Panc1 (cell line): ENCODE measurements at regions not wholly inside any gene's neighbourhood (a gene's known extent, or its start where the extent isn't known, plus 50 kb on each side); places are given as distances from the start of the nearest gene placed in this dataset.

ENCODE experiments used
- ATAC-seq: fragments of 200-7000 bp; cut with Tn5 transposase; 2 replicates; pipeline ENCODE4 v1.9.1; 2020; ENCODE audit warnings: mild to moderate bottlenecking, moderate library complexity
- BruUV-seq: library from RNA; stranded (reverse); fragments of 400-500 nt; replicated peaks from 2 replicates; lab custom pipeline; 2021; lab: Mats Ljungman, UMichigan
- CTCF ChIA-PET: fragments of 300-600 bp; sonication (Branson Sonifier 250); formaldehyde crosslinking; loops from one replicate; lab custom pipeline; 2022; ENCODE audit warnings: antibody characterized with exemption; lab: Charles Lee
- POLR2A ChIA-PET: fragments of 300-600 bp; sonication (Branson Sonifier 250); formaldehyde crosslinking; loops from one replicate; lab custom pipeline; 2022; ENCODE audit warnings: antibody characterized with exemption; lab: Charles Lee
- DNase-seq: peaks from one replicate; pipeline ENCODE4 v3.0.0-alpha.2; 2010; ENCODE audit warnings: low read depth, low spot score
- H3K27ac ChIP-seq: 2 replicates; pipeline ENCODE4 v1.5.1; 2011; ENCODE audit warnings: mild to moderate bottlenecking, low read length, inconsistent platforms
- H3K27me3 ChIP-seq: fragments of 200-500 bp; sonication (Bioruptor generic); 2 replicates; pipeline ENCODE4 v1.6.0; 2014; ENCODE audit warnings: low read length, inconsistent platforms; ENCODE audit not compliant: control insufficient read depth, insufficient read depth
- H3K36me3 ChIP-seq: fragments of 200-500 bp; sonication (Bioruptor generic); 2 replicates; pipeline ENCODE4 v1.5.1; 2014; ENCODE audit warnings: inconsistent platforms, mild to moderate bottlenecking, low read length, moderate library complexity; ENCODE audit not compliant: control insufficient read depth, insufficient read depth
- H3K4me1 ChIP-seq: 2 replicates; pipeline ENCODE4 v1.5.1; 2011; ENCODE audit warnings: inconsistent platforms, mild to moderate bottlenecking, low read length, moderate library complexity; ENCODE audit not compliant: control insufficient read depth, insufficient read depth
- H3K4me3 ChIP-seq, 2 experiments: 2 replicates each; pipeline ENCODE4 v1.5.1; 2011 to 2012; ENCODE audit warnings: low read depth in 2 of 2, low read length in 2 of 2, mild to moderate bottlenecking in 2 of 2, inconsistent platforms in 1 of 2, moderate library complexity in 1 of 2
- H3K9me3 ChIP-seq: fragments of 200-500 bp; sonication (Bioruptor generic); 2 replicates; pipeline ENCODE4 v1.5.1; 2014; ENCODE audit warnings: low read depth, mild to moderate bottlenecking, inconsistent platforms, low read length, moderate library complexity; ENCODE audit not compliant: control insufficient read depth, insufficient read depth
- POLR2AphosphoS5 ChIP-seq: IDR thresholded peaks from 2 replicates; pipeline ENCODE4 v1.6.1; 2012; ENCODE audit warnings: mild to moderate bottlenecking, low read depth, low read length, moderate library complexity
- SIN3A ChIP-seq: IDR thresholded peaks from 2 replicates; pipeline ENCODE4 v1.6.1; 2012; ENCODE audit warnings: low read depth, mild to moderate bottlenecking, low read length, moderate library complexity, borderline replicate concordance; ENCODE audit not compliant: insufficient read depth
- TCF7L2 ChIP-seq: IDR thresholded peaks from 2 replicates; pipeline ENCODE4 v1.6.1; 2011; ENCODE audit warnings: mild to moderate bottlenecking, low read depth, low read length, inconsistent platforms
- in situ Hi-C: cut with HindIII; loops from 2 replicates; pipeline ENCODE4 v1.10.0; 2016; ENCODE audit warnings: low sequenced_read_pairs, low pct_unique_long_range_greater_than_20kb
- intact Hi-C: fragments of 100-400 bp; cut with micrococcal nuclease; formaldehyde crosslinking; loops from one replicate; pipeline ENCODE4 v1.10.0; 2022; ENCODE audit not compliant: unreplicated experiment
- TF ChIP-seq, protein P1 (sequence below), 2 experiments: IDR thresholded peaks; 2 replicates each; pipeline ENCODE4 v1.6.1; 2011 to 2012; ENCODE audit warnings: low read depth in 2 of 2, control low read depth in 1 of 2, low read length in 1 of 2, mild to moderate bottlenecking in 1 of 2, moderate library complexity in 1 of 2; ENCODE audit not compliant: insufficient read depth in 1 of 2
- TF ChIP-seq, protein P2 (sequence below): fragments of 450-650 bp; IDR thresholded peaks from 2 replicates; pipeline ENCODE4 v1.5.1; 2017; ENCODE audit warnings: mild to moderate bottlenecking

DNA sequence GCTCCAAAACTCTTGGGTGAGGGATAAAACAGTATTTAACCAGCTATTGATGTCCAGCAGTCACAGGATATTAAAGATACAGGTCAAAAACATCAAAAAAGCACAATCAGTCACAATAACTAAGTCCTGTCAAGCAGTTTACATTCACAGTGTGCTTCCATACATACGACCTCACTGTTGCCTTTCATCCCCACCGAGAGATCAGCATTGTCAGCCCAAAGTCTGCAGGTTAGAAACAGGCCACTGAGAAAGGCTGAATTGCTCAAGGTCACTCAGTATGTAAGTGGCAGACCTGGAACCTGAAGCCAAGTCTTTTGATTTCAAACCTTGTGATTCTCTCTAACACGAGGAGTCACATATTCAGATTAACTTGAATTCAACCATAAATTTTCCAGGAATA lies 124.9 kb downstream of the GXYLT1 start:
- Histone ChIP-seq H3K27ac (no peak overlapping the region), H3K27me3 (no peaks in the 10 kb centered on the region), H3K36me3 (no peaks in the 10 kb centered on the region), H3K4me3 (no peak overlapping the region), H3K4me1 (peaks cover 4% of the 10 kb centered on the region; the same call in 1 of the 2 replicates), H3K9me3 (no peaks in the 10 kb centered on the region)
- DNase-seq (no peak), ATAC-seq (no peak)
- in situ Hi-C loops (no loop called here), intact Hi-C loops (no loop called here)
- ChIA-PET CTCF (no interaction called here), POLR2A (no interaction called here)
- no TSS peak for BruUV-seq
- TF ChIP-seq TCF7L2 (no peak), POLR2AphosphoS5 (no peak)

DNA sequence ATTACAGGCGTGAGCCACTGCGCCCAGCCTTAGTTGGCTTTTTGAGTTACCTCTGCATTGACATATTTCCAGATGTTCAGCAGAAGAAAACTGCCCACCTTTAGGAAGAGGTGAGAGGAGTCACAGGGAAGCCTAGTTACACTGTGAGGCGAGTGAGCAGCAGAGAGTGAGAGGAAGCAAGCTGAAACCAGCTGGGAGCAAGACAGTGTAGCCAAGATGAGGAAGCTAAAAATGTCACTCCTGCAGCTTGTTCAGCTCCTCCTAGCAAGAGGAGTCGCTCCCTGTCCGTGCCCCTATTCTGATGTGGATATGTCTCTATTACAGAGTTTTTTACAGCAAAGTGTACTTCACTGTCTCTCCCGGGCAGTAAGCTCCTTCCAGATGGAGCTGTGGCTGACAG lies 127.6 kb downstream of the GXYLT1 start:
- TF ChIP-seq TCF7L2 (no peak), POLR2AphosphoS5 (no peak), SIN3A (no peak)
- TF ChIP-seq, protein P1, sequence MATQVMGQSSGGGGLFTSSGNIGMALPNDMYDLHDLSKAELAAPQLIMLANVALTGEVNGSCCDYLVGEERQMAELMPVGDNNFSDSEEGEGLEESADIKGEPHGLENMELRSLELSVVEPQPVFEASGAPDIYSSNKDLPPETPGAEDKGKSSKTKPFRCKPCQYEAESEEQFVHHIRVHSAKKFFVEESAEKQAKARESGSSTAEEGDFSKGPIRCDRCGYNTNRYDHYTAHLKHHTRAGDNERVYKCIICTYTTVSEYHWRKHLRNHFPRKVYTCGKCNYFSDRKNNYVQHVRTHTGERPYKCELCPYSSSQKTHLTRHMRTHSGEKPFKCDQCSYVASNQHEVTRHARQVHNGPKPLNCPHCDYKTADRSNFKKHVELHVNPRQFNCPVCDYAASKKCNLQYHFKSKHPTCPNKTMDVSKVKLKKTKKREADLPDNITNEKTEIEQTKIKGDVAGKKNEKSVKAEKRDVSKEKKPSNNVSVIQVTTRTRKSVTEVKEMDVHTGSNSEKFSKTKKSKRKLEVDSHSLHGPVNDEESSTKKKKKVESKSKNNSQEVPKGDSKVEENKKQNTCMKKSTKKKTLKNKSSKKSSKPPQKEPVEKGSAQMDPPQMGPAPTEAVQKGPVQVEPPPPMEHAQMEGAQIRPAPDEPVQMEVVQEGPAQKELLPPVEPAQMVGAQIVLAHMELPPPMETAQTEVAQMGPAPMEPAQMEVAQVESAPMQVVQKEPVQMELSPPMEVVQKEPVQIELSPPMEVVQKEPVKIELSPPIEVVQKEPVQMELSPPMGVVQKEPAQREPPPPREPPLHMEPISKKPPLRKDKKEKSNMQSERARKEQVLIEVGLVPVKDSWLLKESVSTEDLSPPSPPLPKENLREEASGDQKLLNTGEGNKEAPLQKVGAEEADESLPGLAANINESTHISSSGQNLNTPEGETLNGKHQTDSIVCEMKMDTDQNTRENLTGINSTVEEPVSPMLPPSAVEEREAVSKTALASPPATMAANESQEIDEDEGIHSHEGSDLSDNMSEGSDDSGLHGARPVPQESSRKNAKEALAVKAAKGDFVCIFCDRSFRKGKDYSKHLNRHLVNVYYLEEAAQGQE (IDR thresholded peaks at IDR 0.05; ENCODE audit: insufficient read depth in 1 of 2, low read depth in 2 of 2, low read length in 1 of 2), result no peak
- TF ChIP-seq, protein P2, sequence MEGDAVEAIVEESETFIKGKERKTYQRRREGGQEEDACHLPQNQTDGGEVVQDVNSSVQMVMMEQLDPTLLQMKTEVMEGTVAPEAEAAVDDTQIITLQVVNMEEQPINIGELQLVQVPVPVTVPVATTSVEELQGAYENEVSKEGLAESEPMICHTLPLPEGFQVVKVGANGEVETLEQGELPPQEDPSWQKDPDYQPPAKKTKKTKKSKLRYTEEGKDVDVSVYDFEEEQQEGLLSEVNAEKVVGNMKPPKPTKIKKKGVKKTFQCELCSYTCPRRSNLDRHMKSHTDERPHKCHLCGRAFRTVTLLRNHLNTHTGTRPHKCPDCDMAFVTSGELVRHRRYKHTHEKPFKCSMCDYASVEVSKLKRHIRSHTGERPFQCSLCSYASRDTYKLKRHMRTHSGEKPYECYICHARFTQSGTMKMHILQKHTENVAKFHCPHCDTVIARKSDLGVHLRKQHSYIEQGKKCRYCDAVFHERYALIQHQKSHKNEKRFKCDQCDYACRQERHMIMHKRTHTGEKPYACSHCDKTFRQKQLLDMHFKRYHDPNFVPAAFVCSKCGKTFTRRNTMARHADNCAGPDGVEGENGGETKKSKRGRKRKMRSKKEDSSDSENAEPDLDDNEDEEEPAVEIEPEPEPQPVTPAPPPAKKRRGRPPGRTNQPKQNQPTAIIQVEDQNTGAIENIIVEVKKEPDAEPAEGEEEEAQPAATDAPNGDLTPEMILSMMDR, result no peak
- Histone ChIP-seq H3K9me3 (no peaks in the 10 kb centered on the region), H3K27ac (no peak overlapping the region), H3K36me3 (no peaks in the 10 kb centered on the region), H3K4me1 (no peaks in the 10 kb centered on the region), H3K27me3 (no peaks in the 10 kb centered on the region), H3K4me3 (no peak overlapping the region)
- ChIA-PET CTCF (interaction anchor here (0.5 kb wide), 1 partner anchor 8 kb away, joined by 3 read pairs; no protein-coding TSS in a partner anchor), POLR2A (no interaction called here)
- DNase-seq (no peak), ATAC-seq (no peak)
- no TSS peak for BruUV-seq
- intact Hi-C loops, result no loop called here
- in situ Hi-C loops, result no loop called here

DNA sequence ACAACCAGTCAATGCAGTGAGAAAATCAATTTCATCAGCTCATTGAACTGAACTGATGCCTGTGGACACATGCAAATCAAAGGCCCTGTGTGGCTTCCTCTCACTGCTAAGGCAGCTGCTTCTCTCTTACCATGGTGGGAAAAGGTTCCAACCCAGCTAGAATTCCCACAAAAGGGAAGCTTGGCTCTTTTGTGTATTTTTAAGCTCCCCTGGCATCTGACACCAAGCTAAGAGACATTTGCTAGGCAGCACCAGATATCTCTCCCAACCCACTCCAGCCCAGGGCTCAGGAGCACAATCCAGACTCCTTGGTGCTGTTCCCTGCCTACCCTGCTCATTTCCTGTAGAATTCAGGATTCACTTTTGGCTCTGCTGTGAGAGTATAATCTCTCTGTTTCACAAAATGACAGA lies 129.6 kb downstream of the GXYLT1 start:
- no peak for TF ChIP-seq TCF7L2
- TF ChIP-seq SIN3A, result no peak
- TF ChIP-seq, protein P2, result no peak
- TF ChIP-seq, protein P1 (IDR thresholded peaks at IDR 0.05; ENCODE audit: insufficient read depth in 1 of 2, low read depth in 2 of 2, low read length in 1 of 2), result no peak
- TF ChIP-seq POLR2AphosphoS5, result no peak
- in situ Hi-C loops (no loop called here), intact Hi-C loops (no loop called here)
- ATAC-seq (no peak), DNase-seq (no peak)
- no peak overlapping the region for H3K27ac ChIP-seq
- CTCF ChIA-PET, result no interaction called here
- POLR2A ChIA-PET, result interaction anchor here (0.6 kb wide), 1 partner anchor 47 kb away, joined by 3 read pairs; no protein-coding TSS in a partner anchor
- H3K9me3 ChIP-seq, result no peaks in the 10 kb centered on the region
- H3K27me3 ChIP-seq, result no peaks in the 10 kb centered on the region
- H3K4me1 ChIP-seq, result no peaks in the 10 kb centered on the region
- BruUV-seq, result no TSS peak
- no peak overlapping the region for H3K4me3 ChIP-seq
- no peaks in the 10 kb centered on the region for H3K36me3 ChIP-seq
